GM18498 (cell line): ENCODE measurements at regions not wholly inside any gene's neighbourhood (a gene's known extent, or its start where the extent isn't known, plus 50 kb on each side); places are given as distances from the start of the nearest gene placed in this dataset.

Experiments used
- ATAC-seq: cut with Tn5 transposase; IDR thresholded peaks from one replicate; pipeline ENCODE4 v1.9.1; 2021; ENCODE audit warnings: mild to moderate bottlenecking, moderate library complexity; ENCODE audit not compliant: unreplicated experiment

DNA sequence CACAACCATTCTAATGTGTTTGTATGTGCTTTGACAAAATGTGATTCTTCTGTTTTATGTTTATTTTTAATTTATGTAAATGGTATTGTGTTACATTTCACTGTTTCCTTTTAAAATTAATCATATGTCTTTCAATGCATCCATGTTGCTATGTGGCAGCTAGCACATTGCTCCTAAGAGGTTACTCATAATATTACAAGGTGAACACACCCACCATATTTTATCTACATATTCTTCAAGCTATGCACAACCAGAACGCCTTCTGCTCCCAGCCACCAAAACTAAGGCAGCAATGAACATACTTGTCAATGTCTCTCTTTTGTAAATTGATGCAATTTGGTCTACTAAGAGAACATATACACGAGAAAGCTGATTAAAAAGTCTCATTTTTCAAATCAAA lies 160.6 kb upstream of the OSR1 start:
- ATAC-seq = no peak

- ATAC-seq = no peak
Measured at GRCh38 chr2:19507137-19507536, 148.7 kb upstream of the OSR1 start.

GRCh38 chr2:19505199-19506136 lies 147.0 kb upstream of the OSR1 start:
- ATAC-seq = no peak

DNA sequence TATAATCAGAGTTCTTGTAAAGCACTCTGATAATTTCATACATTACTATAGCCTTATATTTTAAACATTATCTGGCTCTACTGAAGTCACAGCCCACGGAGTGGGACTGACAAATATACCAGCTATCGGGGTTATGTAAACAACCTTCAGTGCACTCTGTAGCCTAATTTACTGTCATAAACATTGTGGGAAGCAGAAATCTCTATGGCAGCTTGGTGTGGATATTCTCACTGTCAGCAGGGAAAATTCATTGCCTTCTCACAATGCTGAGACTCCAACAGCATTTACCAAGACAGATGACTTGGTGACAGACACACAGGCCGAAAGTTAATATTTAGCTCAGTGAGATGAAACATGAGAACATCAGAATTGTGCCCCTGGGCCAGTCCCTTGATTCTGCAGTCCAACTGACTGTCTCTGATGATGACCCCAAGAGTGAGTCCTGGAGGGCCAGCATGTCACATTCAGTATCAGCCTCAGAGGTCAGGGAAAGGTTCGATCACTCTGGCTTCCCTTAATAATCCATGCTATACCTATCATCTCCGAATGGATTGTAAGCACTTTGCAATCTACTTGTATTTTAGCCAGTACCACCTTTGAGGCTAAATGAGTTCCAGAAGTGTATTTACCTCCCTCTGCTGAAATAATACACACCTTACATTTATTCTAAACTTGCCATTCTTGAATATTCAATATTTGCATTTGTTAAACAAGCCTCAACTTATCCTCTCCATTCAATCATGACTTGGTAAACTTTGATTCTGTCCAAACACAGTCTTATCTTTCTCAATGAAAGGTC lies 146.2 kb upstream of the OSR1 start:
- ATAC-seq = no peak

DNA sequence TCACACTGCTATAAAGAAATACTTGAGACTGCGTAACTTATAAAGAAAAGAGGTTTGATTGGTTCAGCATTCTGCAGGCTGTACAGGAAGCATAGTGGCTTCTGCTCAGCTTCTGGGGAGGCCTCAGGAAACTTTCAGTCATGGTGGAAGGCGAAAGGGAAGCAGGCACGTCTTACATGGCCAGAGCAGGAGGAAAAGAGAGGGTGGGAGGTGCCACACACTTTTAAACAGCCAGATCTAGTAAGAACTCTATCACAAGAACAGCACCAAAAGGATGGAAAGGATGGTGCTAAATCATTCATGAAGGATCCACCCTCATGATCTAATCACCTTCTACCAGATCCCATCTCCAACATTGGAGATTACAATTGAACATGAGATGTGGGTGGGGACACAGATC lies 145.5 kb upstream of the OSR1 start:
- no peak for ATAC-seq

- no peak for ATAC-seq
Measured at GRCh38 chr2:19503406-19503805, 145.0 kb upstream of the OSR1 start.

- ATAC-seq = no peak
Measured at GRCh38 chr2:19500126-19500525, 141.7 kb upstream of the OSR1 start.

DNA sequence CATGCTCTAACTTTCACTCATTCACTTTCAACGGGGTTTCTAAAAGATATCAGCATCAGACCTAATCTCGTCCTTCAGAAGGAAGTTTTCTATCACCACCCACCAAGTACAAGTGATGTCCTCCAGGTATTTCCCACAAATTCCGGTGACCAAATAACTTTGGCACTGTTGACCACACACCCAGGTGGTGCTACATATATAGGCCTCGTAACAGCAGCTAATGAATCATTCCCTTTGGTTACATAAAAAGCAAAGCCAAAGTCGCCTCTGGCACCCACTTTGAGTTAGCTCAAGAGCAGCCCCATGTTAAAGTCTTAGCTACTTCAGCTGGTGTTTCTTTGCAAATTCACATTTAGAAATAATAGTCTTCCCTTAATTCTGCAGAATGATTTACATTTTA lies 138.2 kb upstream of the OSR1 start:
- ATAC-seq = no peak

- ATAC-seq = no peak
Measured at GRCh38 chr2:19494241-19494640, 135.8 kb upstream of the OSR1 start.

GRCh38 chr2:19491796-19492195 lies 133.4 kb upstream of the OSR1 start:
- ATAC-seq = no peak

DNA sequence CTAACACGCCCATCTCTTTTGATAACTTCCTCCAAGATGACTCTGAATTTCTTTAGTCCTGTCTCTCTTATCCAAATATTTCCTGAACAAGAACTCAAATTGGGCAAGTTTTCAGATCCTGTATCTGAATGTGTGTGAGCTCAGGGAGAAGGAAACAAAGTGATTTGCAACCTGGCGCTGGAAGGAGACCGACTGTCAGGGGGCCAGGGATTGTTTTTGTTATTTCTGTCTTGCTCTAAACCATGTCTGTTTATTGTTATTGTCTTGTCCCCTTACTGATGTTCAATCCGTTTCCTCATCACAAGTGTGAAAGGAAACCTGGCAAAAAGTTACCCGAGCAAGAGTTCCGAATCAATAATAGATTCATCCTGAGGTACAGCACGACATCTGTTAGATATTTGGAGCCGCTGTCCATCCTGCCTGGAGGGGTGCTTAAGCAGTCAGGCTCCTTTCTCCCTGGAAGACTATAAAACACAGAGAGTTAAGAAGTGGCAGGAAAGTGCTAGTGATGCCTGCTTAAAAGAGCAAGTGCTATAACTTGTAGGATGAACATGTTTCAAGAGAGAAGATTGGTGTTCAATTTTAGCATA lies 132.5 kb upstream of the OSR1 start:
- no peak for ATAC-seq

DNA sequence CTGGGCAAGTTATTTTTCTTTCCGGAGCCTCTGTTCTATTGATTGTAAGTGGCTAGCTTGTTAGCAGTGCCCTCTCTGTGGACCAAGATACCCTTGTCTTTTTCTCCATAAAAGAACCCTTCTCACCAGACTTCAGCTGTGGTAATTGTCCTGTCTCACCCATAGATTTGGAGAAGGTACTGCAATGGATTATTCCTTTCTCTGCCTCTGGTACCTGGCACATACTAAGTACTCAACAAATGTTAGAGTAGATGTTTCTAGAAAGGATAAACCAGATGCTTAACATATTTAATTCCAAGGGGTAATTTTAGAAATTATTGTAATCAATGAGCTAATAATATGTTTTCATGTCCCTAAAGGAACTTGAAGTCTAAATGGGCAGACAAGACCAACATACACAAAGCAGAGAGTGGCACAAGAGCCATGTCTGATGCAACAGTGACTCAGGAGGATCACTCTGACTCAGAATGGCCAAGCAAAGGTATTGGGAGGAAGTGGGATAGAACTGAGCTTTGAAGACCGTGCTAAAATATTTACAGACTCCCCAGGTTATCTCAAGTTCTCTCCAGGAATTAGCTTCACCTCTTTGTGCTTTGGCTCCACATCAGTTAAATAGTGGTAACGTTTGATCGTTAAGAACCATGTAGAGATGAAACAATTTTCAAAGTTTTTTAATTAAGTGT lies 129.7 kb upstream of the OSR1 start:
- ATAC-seq = peak; percentile 76

GRCh38 chr2:19484736-19485135 lies 126.3 kb upstream of the OSR1 start:
- ATAC-seq = peak; percentile 69

DNA sequence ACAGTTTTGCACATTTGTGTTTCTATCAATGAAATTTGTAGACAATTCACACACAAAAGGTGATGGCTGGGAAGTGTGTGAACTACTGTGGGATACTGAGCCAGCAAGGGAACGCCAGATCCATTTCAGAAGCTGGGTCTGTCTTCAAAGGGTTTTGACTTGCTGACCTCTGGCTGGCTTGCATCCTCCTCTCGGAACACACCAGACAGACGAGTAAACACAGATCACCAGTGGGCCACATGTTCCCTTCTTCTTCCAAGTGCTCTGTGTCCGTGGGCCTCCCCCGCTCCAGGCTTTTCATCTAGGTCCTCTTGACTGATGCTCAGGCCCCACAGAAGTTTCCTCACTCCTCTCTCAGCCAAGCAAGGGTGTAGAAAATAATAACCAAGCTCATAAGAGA lies 122.2 kb upstream of the OSR1 start:
- ATAC-seq = no peak

DNA sequence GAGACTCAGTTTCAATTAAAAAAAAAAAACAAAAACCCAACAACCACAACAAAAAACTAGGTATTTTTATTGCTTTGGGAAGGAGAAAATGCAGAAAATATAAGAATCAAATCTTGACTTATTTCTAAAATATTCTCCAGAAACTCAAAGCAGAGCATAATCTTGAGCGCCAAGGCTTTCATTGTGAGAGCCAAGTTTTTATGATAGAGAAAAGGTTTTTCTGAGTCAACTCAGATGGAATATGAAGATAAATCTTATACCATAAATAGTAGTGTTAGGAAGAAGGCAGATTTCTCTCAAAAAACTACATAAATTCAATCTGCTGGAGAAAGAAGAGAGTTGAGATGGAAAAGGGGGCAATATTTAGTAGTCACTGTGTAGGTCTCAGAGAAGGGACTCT lies 121.2 kb upstream of the OSR1 start:
- ATAC-seq = no peak

- no peak for ATAC-seq
Measured at GRCh38 chr2:19478409-19478808, 120.0 kb upstream of the OSR1 start.

DNA sequence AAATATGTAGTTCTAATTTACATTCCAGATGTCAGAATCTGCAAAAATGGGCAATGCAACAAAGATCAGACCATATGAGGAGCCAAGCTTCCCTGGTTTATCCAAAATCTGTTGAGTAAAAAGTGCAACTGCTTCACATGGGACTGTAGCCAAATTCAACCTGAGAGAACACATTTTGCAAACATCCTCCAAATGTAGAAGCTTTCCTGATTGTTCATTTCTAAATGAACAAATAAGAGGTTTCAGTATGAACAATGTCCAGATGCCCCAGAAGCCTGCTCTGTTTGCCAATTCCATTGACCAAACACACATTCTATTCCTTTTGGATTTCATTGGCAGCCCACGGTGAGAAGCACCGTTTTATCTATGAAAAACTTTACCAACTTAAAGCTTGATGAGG lies 117.9 kb upstream of the OSR1 start:
- no peak for ATAC-seq

GRCh38 chr2:19474128-19474527 lies 115.7 kb upstream of the OSR1 start:
- ATAC-seq = peak; percentile 98

GRCh38 chr2:19473350-19473749 lies 114.9 kb upstream of the OSR1 start:
- ATAC-seq = no peak

DNA sequence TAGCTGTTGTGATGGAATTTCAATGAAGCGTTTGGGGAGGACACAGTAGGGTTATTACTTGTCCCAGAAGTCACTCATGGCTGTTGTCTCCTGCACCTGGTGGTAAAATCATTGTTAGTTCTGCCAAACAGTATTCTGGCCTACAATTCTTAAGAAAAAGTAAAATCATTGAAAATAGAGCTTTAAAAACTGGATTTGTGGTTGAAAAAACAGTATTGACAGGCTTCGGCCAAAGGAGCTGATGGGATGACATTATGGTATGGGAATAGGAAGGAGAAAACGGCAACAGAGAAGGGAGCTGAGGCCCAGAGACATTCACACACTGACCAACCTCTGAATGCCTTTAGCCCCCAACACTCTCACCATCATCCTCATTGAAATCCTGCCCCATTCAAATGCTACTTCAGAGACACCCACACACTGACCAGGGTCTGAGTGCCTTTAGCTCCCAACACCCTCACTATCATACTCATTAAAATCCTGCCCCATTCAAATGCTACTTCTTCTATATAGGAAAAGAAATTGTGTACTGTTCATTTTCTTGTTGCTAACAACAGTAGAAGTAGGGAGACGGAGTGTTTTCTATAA lies 114.1 kb upstream of the OSR1 start:
- no peak for ATAC-seq

GRCh38 chr2:19471491-19471890 lies 113.1 kb upstream of the OSR1 start:
- no peak for ATAC-seq
